Ramos (cell line): ENCODE measurements at regions not wholly inside any gene's neighbourhood (a gene's known extent, or its start where the extent isn't known, plus 50 kb on each side); places are given as distances from the start of the nearest gene placed in this dataset.

Experiments used
- in situ Hi-C: fragments of 300-500 bp; cut with MboI; formaldehyde crosslinking; loops from one replicate; pipeline ENCODE4 v1.14.3; 2022; ENCODE audit warnings: low sequenced_read_pairs; ENCODE audit not compliant: unreplicated experiment

- in situ Hi-C loops: no loop called here
These were observed 70.2 kb upstream of the TPRG1 start for GRCh38 chr3:189101594-189101993.

DNA sequence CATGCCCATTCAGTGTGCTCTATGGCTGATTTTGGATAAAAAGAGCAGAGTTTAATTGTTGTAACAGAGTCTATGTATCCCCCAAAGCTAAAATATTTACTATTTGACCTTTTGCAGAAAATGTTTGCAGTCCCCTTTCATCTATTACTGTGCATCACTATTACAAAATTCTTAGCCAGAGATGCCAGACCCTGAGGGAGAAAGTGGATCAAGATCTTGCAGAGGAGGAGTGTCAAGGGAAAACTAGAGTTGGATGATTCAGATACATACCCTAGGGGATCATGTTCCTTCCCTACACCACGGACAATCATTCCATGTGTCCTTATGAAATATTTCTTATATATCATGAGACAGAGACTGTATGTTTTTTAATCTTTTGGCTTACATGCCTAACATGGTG is 68.6 kb upstream of the TPRG1 start:
- in situ Hi-C loops: no loop called here

DNA sequence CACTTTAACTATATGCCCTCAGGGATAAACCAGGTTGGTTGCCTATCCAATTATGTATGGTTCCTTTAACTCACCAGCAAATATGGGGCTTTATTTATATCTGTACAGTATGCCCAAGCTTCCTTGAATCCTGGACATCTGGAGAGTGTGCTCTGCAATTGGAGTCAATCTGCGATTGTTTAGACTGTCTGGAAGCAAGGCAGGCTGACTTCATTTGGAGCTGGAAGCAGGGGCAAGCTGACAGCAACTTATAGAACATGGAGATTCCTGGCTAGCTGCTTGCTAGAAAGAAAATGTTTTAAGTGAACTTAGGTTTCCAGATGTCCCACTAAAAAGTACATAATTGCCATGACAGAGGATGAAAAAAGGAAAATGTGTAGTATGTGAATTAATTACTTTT is 63.7 kb upstream of the TPRG1 start:
- in situ Hi-C loops: no loop called here

- in situ Hi-C loops: no loop called here
These were observed 63.0 kb upstream of the TPRG1 start for GRCh38 chr3:189108735-189109134.

GRCh38 chr3:189109145-189109544 is 62.6 kb upstream of the TPRG1 start:
- in situ Hi-C loops: no loop called here

DNA sequence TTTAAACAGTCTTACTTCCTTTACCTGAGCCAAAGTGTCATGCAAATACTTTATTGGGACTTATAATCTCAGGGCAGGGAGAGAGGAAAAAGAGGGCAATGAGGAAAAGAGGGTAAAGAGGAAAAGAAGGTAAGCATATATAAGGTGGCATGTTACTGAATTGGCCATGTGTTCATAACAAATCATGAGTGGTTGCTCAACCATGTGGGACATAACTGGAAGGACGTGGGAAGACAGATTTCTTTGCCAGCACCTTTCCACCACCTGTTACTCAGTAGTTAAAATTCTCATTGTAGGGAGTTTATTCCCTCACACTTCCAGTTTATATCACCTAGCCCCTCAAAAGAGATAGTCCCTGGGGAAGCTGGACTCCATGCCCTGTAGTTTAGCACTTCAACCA is 54.7 kb upstream of the TPRG1 start:
- in situ Hi-C loops: no loop called here

DNA sequence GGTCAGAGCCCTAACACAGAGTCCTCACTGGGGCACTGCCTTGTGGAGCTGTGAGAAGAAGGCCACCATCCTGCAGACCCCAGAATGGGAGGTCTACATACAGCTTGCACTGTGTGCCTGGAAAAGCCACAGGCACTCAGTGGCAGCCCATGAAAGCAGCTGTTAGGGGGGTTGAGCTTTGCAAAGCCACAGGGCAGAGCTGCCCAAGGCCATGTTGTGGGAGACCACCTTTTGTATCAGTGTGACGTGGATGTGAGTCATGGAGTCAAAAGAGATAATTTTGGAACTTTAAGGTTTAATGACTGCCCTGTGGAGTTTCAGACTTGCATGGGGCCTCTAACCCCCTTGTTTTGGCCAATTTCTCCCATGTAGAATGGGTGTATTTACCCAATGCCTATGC is 52.9 kb upstream of the TPRG1 start:
- in situ Hi-C loops: no loop called here

- in situ Hi-C loops: no loop called here
These were observed 51.8 kb upstream of the TPRG1 start for GRCh38 chr3:189119950-189120349.

DNA sequence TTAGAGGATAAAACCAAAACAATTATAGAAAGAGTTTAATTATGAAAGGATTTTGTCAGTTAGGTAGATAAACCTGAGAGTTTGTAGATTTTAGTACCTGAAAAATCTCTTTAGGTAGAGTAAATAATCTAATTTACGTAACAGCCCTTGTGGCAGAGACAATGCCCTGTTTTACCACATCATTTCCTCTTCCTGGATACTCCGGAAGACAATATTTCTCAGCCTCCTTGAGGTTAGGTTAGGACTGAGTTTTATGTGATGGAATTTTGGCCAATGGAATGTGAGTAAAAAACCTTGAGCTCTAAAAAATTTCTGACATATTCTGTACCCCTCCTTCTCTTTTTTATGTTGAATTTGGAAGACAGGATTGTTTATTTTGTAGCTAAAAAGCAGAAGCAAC is 50.7 kb upstream of the TPRG1 start:
- in situ Hi-C loops: no loop called here
